GM12878 (cell line): ENCODE measurements at regions not wholly inside any gene's neighbourhood (a gene's known extent, or its start where the extent isn't known, plus 50 kb on each side); places are given as distances from the start of the nearest gene placed in this dataset.
A peak's percentile ranks its signal among the peaks of the same experiment; 100 is the strongest.

ENCODE experiments used
- BACH1 ChIP-seq: fragments of 450-650 bp; IDR thresholded peaks from 2 replicates; pipeline ENCODE4 v1.6.1; 2017; ENCODE audit warnings: mild to moderate bottlenecking, borderline replicate concordance
- CREM ChIP-seq: IDR thresholded peaks from 2 replicates; pipeline ENCODE4 v1.6.1; 2014; ENCODE audit warnings: antibody characterized with exemption, low read depth
- EED ChIP-seq: sonication (generic); IDR thresholded peaks from 2 replicates; pipeline ENCODE4 v1.6.1; 2016; ENCODE audit warnings: antibody characterized with exemption, low read depth
- ETV6 ChIP-seq, 2 experiments: fragments of 450-650 bp in 1 of 2; IDR thresholded peaks in 1 of 2; conservative IDR thresholded peaks in 1 of 2; 2 replicates each; pipeline ENCODE4 v1.6.1; 2014; ENCODE audit warnings: antibody characterized with exemption in 1 of 2, borderline replicate concordance in 1 of 2, low read depth in 1 of 2, mild to moderate bottlenecking in 1 of 2, moderate library complexity in 1 of 2
- IKZF2 ChIP-seq, 2 experiments: fragments of 450-650 bp; IDR thresholded peaks; 2 replicates each; pipeline ENCODE4 v1.6.1; 2017; ENCODE audit warnings: mild to moderate bottlenecking in 2 of 2, moderate library complexity in 2 of 2
- KLF5 ChIP-seq: fragments of 450-650 bp; IDR thresholded peaks from 2 replicates; pipeline ENCODE4 v1.6.1; 2014; ENCODE audit warnings: mild to moderate bottlenecking; ENCODE audit not compliant: partially characterized antibody
- NFYB ChIP-seq: IDR thresholded peaks from 2 replicates; pipeline ENCODE4 v1.6.1; 2011; ENCODE audit warnings: low read depth, mild to moderate bottlenecking, low read length, improper control_type of control experiment, moderate library complexity; ENCODE audit not compliant: insufficient read depth
- NR2F1 ChIP-seq: fragments of 450-650 bp; conservative IDR thresholded peaks from 2 replicates; pipeline ENCODE4 v1.6.1; 2017; ENCODE audit warnings: mild to moderate bottlenecking
- POLR2A ChIP-seq: IDR thresholded peaks from 2 replicates; pipeline ENCODE4 v1.6.1; 2011; ENCODE audit warnings: low read depth, mild to moderate bottlenecking, low read length
- RCOR1 ChIP-seq: conservative IDR thresholded peaks from 2 replicates; pipeline ENCODE4 v1.6.1; 2012; ENCODE audit warnings: low read depth, low read length, improper control_type of control experiment
- ZBTB11 ChIP-seq: fragments of 450-650 bp; formaldehyde crosslinking; IDR thresholded peaks from 2 replicates; pipeline ENCODE4 v1.5.0; 2022; ENCODE audit warnings: mild to moderate bottlenecking, missing genetic modification characterization
- ZNF217 ChIP-seq: fragments of 450-650 bp; IDR thresholded peaks from 2 replicates; pipeline ENCODE4 v1.6.1; 2017; ENCODE audit warnings: antibody characterized with exemption, mild to moderate bottlenecking
- ZNF384 ChIP-seq: IDR thresholded peaks from 2 replicates; pipeline ENCODE4 v1.6.1; 2012; ENCODE audit warnings: low read depth, mild to moderate bottlenecking, low read length, improper control_type of control experiment, borderline replicate concordance
- TF ChIP-seq, protein P1 (sequence below): fragments of 450-650 bp; formaldehyde crosslinking; IDR thresholded peaks from 2 replicates; pipeline ENCODE4 v1.4.0; 2022; ENCODE audit warnings: mild to moderate bottlenecking, moderate library complexity

GRCh38 chr6:154606457-154606856, 96.0 kb upstream of the CNKSR3 start (continued):
- TF ChIP-seq ZBTB11 (CRISPR knock-in tag) (no peak), EED (peak; percentile 79), ZNF217 (no peak), ETV6 (conservative IDR thresholded peaks at IDR 0.05 in 1 of 2, IDR thresholded peaks at IDR 0.05 in 1 of 2; ENCODE audit: borderline replicate concordance in 1 of 2, low read depth in 1 of 2) (peak in 1 of 2 experiments; percentile 52; a peak in 1 of 4 replicates), ZNF384 (peak; percentile 3; the same call in 1 of the 2 replicates), NFYB (no peak), NR2F1 (peak; percentile 38; the same call in 1 of the 2 replicates), CREM (peak; percentile 90), POLR2A (peak; percentile 64), IKZF2 (IDR thresholded peaks at IDR 0.05) (peak; percentile 88 to 94), BACH1 (peak; percentile 89; the same call in 1 of the 2 replicates), RCOR1 (peak; percentile 85; the same call in 1 of the 2 replicates), KLF5 (peak; percentile 37)
- TF ChIP-seq, protein P1, sequence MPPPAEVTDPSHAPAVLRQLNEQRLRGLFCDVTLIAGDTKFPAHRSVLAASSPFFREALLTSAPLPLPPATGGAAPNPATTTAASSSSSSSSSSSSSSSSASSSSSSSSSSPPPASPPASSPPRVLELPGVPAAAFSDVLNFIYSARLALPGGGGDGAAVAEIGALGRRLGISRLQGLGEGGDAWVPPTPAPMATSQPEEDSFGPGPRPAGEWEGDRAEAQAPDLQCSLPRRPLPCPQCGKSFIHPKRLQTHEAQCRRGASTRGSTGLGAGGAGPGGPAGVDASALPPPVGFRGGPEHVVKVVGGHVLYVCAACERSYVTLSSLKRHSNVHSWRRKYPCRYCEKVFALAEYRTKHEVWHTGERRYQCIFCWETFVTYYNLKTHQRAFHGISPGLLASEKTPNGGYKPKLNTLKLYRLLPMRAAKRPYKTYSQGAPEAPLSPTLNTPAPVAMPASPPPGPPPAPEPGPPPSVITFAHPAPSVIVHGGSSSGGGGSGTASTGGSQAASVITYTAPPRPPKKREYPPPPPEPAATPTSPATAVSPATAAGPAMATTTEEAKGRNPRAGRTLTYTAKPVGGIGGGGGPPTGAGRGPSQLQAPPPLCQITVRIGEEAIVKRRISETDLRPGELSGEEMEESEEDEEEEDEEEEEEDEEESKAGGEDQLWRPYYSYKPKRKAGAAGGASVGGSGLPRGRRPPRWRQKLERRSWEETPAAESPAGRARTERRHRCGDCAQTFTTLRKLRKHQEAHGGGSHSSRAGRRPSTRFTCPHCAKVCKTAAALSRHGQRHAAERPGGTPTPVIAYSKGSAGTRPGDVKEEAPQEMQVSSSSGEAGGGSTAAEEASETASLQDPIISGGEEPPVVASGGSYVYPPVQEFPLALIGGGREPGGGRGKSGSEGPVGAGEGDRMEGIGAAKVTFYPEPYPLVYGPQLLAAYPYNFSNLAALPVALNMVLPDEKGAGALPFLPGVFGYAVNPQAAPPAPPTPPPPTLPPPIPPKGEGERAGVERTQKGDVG (CRISPR knock-in tag) = no peak
